ENCODE measurements at regions not wholly inside any gene's neighbourhood (a gene's known extent, or its start where the extent isn't known, plus 50 kb on each side); places are given as distances from the start of the nearest gene placed in this dataset.

DNA sequence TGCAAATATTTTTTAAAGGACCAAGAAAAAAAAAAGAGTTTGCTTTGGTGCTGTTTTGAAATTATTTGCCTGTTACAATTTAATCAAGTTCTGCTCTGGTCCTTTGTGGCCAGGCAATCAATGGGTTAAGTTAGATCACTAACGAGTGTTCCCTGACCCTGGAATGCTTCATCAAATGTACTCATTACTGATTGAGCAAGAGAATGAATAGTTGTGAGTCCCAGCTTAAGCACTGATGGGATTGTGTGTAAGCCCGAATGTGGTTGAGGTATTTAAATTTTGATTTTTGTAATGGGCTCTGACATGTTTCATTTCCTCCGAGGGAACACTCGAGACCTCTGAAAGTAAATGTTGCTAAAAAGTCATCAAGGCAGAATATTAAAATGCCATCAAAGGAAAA lies 699.1 kb downstream of the MCTP2 start:
- Histone ChIP-seq H3K9me3 (replicated peaks in 1 of 3) (no peaks in the 10 kb centered on the region), H3K27me3 (no peaks in the 10 kb centered on the region), H3K4me1 (replicated peaks in 1 of 2) (no peaks in the 10 kb centered on the region), H3K36me3 (replicated peaks in 1 of 2) (no peaks in the 10 kb centered on the region), H3K27ac (no peak overlapping the region), H3K4me3 (no peak overlapping the region)
- WGBS, 4 donors, result 52 to 62% (median 59%) methylated on average over 4 of the region's 4 CpGs
- TF ChIP-seq, protein P1, sequence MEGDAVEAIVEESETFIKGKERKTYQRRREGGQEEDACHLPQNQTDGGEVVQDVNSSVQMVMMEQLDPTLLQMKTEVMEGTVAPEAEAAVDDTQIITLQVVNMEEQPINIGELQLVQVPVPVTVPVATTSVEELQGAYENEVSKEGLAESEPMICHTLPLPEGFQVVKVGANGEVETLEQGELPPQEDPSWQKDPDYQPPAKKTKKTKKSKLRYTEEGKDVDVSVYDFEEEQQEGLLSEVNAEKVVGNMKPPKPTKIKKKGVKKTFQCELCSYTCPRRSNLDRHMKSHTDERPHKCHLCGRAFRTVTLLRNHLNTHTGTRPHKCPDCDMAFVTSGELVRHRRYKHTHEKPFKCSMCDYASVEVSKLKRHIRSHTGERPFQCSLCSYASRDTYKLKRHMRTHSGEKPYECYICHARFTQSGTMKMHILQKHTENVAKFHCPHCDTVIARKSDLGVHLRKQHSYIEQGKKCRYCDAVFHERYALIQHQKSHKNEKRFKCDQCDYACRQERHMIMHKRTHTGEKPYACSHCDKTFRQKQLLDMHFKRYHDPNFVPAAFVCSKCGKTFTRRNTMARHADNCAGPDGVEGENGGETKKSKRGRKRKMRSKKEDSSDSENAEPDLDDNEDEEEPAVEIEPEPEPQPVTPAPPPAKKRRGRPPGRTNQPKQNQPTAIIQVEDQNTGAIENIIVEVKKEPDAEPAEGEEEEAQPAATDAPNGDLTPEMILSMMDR (IDR thresholded peaks at IDR 0.05), result no peak
- TF ChIP-seq POLR2A (IDR thresholded peaks at IDR 0.05), result no peak
- no peak for DNase-seq
- intact Hi-C loops (cut with DNase I), result no loop called here

DNA sequence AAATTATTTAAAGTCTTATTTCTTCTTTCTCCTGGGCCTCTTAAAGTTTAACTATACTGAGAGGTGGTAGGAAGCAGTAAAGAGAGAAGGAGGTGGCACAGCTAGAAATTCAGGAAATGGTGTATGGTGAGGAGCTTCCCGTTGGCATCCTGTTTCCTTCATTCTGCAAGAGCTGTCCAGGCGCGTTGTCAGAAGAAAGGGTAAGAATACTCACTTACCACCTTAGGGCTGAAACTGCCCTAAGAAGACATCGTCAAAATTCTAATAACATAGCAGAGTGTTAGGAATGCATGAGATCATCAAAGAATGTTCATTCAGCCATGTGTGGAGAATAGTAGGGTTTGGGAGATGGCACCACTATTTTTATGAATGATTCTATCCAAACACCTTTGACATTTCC lies 699.6 kb downstream of the MCTP2 start:
- no peak overlapping the region for H3K4me3 ChIP-seq
- no peaks in the 10 kb centered on the region for H3K4me1 ChIP-seq (replicated peaks in 1 of 2)
- H3K27me3 ChIP-seq, result no peaks in the 10 kb centered on the region
- intact Hi-C loops (cut with DNase I), result no loop called here
- no peak overlapping the region for H3K27ac ChIP-seq
- 65 to 86% (median 75%) methylated on average over 4 of the region's 4 CpGs for whole genome bisulfite sequencing, 4 donors
- no peak for DNase-seq
- H3K36me3 ChIP-seq (replicated peaks in 1 of 2), result no peaks in the 10 kb centered on the region
- no peaks in the 10 kb centered on the region for H3K9me3 ChIP-seq (replicated peaks in 1 of 3)
- TF ChIP-seq POLR2A (IDR thresholded peaks at IDR 0.05), result no peak
- TF ChIP-seq, protein P1 (IDR thresholded peaks at IDR 0.05), result no peak

DNA sequence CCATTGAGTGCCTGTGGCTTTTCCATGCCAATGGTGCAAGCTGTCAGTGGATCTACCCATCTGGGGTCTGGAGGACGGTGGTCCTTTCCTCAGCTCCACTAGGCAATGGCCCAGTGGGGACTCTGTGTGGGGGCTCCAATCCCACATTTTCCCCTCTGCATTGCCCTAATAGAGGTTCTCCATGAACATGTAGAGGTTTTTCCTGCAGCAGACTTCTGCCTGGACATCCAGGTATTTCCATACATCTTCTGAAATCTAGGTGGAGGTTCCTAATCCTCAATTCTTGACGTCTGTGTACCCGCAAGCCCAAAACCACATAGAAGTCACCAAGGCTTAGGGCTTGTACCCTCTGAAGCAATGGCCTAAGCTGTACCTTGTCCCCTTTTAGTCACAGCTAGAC lies 703.1 kb downstream of the MCTP2 start:
- H3K4me3 ChIP-seq, result no peak overlapping the region
- no peak for TF ChIP-seq POLR2A (IDR thresholded peaks at IDR 0.05)
- TF ChIP-seq, protein P1 (IDR thresholded peaks at IDR 0.05), result no peak
- WGBS, 4 donors, result 65 to 82% (median 76%) methylated on average over 3 of the region's 3 CpGs
- no peaks in the 10 kb centered on the region for H3K4me1 ChIP-seq (replicated peaks in 1 of 2)
- no peaks in the 10 kb centered on the region for H3K27me3 ChIP-seq
- H3K36me3 ChIP-seq (replicated peaks in 1 of 2), result no peaks in the 10 kb centered on the region
- no peaks in the 10 kb centered on the region for H3K9me3 ChIP-seq (replicated peaks in 1 of 3)
- H3K27ac ChIP-seq, result no peak overlapping the region
- no peak for DNase-seq
- intact Hi-C loops (cut with DNase I), result no loop called here

DNA sequence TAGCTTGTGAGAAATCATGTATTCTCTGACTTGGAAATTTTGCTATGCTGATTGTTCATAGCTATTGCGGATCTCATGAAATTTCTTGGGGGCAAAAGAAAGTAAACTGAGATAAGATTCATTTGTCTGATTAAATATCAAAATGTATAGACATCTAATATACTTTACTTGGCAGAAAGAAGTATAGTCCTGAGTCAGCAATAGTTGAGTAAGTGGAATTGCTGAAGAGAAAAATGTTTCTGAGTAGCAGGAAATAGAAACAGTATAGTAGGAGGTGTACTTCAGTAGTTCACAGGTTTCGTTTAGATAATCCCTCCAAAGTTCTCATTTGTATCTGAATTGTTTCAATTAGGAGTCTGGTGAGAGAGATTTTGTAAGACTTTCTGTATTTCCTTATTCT lies 705.9 kb downstream of the MCTP2 start:
- intact Hi-C loops (cut with DNase I), result no loop called here
- Histone ChIP-seq H3K9me3 (replicated peaks in 1 of 3) (no peaks in the 10 kb centered on the region), H3K4me3 (no peak overlapping the region), H3K27me3 (no peaks in the 10 kb centered on the region), H3K27ac (no peak overlapping the region), H3K4me1 (replicated peaks in 1 of 2) (no peaks in the 10 kb centered on the region), H3K36me3 (replicated peaks in 1 of 2) (no peaks in the 10 kb centered on the region)
- TF ChIP-seq, protein P1 (IDR thresholded peaks at IDR 0.05), result no peak
- TF ChIP-seq POLR2A (IDR thresholded peaks at IDR 0.05), result no peak
- 68 to 82% (median 71%) methylated on average over 2 of the region's 2 CpGs for whole genome bisulfite sequencing, 4 donors
- no peak for DNase-seq
